ENCODE measurements at regions not wholly inside any gene's neighbourhood (a gene's known extent, or its start where the extent isn't known, plus 50 kb on each side); places are given as distances from the start of the nearest gene placed in this dataset.
A peak's percentile ranks its signal among the peaks of the same experiment; 100 is the strongest.

DNA sequence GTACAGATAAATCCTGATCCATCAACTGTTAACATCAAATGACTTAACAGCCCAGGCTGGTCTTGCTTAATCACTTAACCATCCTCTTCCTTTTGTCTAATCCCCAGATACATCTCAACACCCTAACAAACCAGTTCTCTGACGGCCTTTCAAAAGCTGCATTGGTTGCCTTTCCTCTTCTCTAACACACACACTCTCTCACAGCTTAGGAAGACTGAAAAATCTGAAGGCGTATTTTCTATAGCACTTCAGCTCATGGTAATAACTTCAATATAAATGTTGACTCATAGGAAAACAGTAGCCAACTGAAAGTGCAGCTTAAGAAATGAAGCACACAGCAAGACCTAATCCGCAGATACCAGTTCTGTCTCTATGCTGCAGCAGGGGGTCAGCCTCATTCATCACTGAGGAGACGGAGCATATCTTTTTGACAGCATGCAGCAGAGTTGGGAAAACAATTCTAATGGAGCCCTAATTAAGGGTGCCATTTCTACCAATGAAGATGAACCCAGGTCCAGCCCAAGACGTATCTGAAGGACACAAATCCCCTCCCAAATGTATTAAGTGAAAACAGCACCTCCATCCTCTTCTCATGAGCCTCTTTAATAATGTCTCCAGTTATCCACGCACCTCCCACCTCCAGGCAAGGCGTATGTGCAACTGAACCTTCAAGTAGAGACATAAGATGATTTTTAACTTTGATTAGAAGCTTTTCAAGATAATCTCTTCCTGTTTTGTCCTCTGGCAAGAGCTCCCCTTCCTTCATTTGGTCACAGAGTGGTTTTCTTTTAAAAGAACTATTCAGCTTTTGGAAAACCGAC, 211.7 kb upstream of the NFE2L3 start:
- no peak for DNase-seq

- DNase-seq = no peak
Measured at GRCh38 chr7:25944777-25945515, 207.1 kb upstream of the NFE2L3 start.

DNA sequence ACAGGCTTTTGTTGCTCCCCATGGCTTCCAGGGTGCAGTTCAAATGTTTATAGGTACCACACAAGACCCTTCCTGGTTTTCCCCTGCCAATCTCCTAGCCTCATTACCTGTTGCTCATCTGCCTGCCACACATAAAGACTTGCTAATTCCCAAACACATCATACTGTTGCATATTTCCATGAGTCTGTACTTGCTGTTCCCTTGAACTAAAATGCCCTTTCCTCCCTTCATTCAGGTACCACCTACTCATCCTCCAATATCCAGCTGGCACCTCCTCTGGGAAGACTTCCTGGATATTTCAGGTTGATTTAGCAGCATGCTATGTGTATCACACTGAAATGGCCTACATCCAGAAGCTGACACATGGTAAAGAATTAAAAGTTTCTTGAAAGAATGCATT, 206.4 kb upstream of the NFE2L3 start:
- DNase-seq = no peak

- no peak for DNase-seq
Measured at GRCh38 chr7:25946181-25946580, 205.8 kb upstream of the NFE2L3 start.

GRCh38 chr7:25947669-25948516, 204.1 kb upstream of the NFE2L3 start:
- DNase-seq = no peak

GRCh38 chr7:25949736-25950487, 202.1 kb upstream of the NFE2L3 start:
- DNase-seq = no peak

DNA sequence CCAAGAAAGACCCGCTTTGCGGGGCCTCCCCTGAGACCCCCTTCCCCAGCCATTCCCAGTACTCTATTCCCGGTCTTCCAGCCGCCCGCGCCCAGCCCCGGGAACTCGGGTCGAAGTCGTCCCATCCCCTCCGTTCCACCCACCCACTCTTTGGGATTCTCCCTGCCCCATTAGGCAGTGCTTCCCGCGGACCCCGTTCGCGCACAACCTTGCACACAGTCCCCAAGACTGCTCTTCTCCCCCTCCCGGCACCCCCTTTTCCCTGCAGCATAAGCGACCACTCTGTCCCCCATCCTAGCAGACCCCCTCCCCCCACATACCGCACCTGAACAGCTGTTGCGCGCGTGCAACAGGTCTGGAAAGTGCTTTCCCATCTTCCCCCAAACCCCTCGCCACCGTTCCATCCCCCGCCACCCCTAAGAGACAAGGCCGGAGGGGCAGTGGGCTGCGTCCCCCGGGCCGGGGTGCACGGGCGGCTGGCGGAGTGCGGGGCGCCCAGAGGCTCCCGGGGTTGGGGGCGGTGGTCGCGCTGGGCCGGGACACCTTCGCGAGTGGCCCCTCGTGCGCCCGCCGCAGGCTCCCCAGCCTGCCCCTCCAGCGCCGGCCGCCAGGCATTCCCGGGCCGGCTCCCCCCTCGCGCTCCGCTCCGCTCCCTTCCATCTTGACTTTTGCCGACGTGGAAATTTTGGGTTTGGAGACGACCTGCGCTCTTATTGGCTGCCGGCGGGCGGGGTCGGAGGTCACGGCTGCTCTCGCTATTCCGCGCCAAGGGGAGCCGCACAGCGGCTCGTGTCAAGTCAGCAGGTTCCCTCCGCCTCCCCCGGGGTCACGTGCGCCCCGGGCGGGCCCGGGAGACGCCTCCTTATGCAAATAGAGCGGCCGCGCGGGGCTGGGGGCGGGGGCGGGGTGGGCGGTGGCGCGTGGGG, 201.2 kb upstream of the NFE2L3 start:
- peak; percentile 92 for DNase-seq

DNA sequence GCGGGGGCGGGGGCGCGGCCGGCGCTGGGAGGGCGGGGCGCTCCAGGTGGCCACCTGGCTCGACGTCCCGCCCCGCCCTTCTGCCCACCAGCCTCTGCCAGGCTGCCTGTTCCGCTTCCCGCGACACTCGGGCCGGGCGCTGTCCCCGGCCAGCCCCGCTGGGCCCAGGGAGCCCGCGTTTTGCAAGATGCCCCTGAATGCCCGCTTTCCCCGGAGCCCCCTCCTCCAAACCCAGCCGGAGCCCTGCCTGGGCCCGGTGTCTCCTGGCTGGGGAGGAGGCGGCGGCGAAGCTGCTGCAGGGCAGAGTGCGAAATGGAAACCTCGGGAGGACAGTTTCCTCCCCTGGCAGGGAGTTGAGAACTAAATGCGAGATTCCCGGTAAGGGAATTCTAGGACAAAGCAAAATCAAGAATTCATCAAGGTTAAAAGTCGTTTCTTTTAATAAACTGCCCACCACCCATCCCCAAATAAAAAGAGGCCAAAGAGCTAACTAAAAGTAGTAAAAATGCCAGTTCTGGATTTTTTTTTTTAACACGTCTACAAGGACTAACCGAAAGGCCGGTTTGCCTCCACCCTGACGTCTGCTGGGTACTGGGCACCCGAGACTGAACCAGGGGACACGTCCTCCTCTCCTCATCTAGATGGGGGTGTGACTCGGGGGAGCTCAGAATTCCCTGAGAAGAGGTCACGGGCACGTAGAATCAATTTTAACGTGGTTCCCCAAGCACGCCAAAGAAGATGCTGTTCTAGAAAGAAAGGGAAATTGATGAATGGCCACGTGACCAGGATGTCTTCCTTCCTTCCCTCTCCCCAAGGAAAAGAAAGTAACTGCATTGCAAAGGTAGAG, 200.4 kb upstream of the NFE2L3 start:
- no peak for DNase-seq

DNA sequence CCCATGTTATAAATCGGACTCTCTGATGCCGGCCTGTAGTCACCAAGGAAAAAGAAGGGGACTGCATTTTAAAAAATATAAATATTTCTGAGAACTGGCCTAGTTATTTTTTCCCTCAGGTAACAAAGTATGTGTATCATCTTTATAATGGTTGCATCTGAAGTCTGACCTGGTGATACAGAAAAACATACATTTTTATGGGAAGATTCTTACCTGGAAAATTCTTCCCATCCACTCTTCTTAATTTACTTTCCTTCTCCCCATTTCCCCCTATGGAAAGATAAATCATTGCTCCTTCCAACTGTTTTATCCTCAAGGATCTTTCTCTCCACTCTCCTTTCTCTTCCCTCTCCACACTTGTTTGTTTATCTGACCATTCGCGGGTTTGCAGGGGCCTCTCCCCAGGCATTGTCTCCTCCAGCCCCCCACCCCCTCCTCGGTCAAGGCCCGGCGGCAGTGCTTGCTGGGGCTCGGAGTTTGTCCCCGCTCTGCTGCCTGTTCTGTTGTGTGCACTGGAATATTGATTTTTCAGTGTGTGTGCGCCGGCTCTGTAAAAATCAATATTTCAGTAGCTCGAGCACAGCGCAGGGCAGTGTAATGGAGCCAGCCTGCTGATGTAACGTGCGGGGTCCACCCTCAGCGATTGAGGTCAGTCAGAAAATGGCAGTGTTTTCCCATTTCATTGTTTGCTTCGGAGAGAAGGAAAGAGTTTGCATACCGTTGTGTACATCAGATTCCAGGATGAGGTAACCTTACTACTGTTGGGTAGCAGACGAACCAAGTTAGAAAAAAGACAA, 199.5 kb upstream of the NFE2L3 start:
- no peak for DNase-seq

- DNase-seq = no peak
Measured at GRCh38 chr7:25953859-25954258, 198.1 kb upstream of the NFE2L3 start.

GRCh38 chr7:25954395-25954794, 197.6 kb upstream of the NFE2L3 start:
- DNase-seq = no peak

DNA sequence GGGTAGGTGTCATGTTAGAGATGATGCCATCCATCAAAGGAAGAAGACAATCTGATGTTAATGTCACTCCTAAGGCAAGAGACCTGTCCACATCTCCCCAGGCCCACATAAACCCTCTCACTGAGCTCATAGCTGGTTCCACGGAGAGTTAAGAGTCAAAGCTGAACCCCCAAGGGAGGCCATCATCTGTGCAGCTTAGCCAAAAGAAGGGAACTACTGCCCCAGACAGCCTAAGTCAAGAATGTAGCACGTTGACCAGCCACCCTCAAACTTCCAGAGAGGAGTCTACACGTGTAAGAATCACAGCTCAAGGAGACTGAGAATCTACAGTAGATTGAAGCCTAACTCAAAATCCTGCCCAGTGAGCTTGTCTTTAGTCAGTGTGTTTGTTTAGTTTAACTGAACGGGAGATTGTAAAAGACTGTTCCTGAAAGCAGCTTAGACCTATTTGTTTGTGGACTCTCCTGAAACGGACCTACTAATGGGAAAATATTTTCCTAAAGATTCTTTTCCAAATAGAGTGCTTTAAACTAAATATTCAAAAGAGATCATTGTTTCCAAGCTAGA, 192.7 kb upstream of the NFE2L3 start:
- no peak for DNase-seq

DNA sequence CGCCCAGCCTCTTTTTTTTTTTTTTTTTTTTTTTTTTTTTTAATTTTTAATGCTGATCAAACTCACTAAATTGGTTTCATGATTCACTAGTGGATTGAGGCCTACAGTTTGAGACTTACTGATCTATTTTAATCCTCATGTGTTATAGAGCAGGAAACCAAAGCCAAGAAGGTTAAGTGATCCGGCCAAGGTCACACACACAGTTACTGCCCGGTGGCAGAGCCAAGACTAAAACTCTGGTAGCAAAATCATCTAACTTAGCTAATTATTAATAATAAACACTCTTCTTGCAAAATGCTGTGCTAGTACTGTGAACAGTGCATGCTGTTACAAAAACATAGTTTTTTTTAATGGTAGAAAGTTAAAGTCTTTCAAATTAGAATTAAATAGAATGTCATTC, 188.3 kb upstream of the NFE2L3 start:
- DNase-seq = no peak

DNA sequence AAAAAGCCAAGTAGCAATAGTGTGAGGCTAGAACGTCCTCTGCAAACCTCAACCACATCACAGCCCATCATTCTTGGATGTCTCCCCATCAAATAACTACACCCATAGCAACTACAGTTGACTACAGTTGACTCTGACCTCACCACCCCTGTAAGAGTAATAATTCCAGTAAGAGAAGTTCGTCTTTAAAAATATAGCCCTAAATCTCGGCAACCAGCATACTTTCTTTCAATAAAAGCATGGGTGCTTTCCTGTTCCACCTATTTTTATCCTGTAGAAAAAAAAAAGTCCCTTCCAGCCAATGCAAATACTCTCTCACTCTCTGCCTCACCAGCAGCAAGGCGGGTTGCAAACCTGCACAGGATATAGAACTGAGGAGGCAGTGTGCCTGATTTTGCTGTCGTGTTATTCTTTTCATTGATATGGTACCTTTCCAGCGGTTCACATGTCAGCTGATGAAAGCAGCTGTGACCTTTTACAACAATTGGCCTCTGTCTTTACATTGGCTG, 187.5 kb upstream of the NFE2L3 start:
- no peak for DNase-seq

DNA sequence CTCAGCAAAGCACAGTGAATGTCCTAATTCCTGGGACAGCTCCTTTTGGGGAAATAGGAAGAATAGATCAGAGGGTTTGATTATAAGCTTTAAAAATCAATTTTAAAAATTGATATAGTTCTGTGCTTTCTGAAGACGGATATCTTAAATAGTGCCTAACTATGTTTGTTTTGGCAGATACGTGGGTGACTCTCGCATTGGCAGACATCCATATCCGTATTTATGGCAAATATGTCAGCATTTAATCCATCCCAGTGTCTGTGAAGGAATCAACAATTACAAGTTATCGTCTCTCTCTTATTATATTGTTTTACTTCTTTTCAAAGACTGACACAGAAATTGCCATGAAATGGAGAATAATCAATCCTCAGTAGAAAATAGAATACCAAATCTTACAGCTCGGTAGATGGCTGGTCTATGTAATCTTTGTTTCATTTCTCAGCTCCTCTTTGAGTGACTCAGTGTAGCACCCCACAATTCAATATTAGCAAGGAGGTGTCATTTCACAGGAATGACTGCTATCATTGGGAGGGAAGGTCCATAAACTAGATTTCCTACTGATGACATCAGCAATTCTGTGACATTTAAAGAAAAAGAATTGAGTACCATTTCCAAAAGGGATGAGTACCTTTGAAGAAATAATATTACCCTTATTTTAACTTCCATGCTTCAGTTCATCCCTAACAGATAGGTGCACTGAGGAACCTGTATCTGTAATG, 186.4 kb upstream of the NFE2L3 start:
- DNase-seq = no peak

GRCh38 chr7:25966469-25966868, 185.5 kb upstream of the NFE2L3 start:
- no peak for DNase-seq

DNA sequence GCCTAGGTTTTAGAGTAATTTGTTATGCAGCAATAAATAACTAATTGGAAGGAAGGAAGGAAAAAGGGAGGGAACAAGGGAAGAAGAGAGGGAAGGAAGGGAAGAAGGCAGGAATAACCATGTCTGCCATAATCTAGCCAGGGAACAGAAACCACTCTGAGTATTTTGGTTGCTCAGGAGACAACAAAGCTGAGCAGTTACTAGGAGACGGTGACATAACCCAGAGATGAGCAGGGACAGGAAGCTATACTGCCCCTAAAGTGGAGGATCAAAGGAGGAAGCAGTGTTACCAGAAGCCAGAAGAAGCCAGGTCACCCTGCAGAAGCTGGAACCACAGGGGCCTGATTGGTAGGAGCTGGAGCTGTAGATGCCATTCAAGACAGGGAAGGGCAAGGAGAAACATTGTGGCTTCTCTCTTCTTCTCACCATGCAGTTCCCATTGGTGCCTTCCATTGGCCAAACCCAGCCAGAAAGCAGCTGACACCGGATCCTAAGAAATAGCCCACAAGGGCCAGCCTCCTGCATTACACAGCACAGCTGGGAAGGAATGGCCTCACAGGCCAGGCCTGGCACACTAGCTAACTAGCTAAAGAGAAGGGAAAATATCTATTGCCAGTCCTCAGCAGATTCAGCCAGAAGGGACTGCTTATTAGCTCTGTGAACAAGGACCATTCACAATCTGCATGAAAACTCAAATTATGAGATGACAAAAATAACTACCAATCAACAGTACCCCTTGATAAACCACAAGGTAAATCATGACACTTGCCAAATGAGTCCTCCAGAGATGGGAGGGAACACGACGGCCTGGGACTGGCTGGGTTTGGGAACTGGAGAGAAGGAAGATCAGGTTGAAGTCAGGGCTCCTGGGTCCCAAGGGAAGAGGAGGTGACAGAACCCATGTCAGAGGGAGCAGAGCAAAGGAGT, 184.5 kb upstream of the NFE2L3 start:
- peak; percentile 8 for DNase-seq

Data from CD4-positive, alpha-beta T cell treated with Interleukin-21 for 1 hour (primary cell).